Testis (tissue), 2 donors: ENCODE measurements at regions not wholly inside any gene's neighbourhood (a gene's known extent, or its start where the extent isn't known, plus 50 kb on each side); places are given as distances from the start of the nearest gene placed in this dataset.
"Not testable (repeated sequence)": the region's sequence is repeated elsewhere in the genome, so short reads cannot be mapped to it uniquely, and the experiment has no call there.

Experiments
- DNase-seq: peaks from one replicate; pipeline ENCODE4 v3.0.0-alpha.2; 2019
- H3K27ac ChIP-seq, 2 donors: fragments of 200-600 bp; sonication (generic); one replicate each; pipeline ENCODE4 v1.5.1; 2019
- H3K27me3 ChIP-seq: fragments of 200-600 bp; sonication (generic); one replicate; pipeline ENCODE4 v1.5.1; 2019
- H3K36me3 ChIP-seq: fragments of 200-600 bp; sonication (generic); one replicate; pipeline ENCODE4 v1.5.1; 2017; ENCODE audit warnings: low read depth; ENCODE audit errors: missing control alignments
- H3K4me1 ChIP-seq: fragments of 200-600 bp; sonication (generic); one replicate; pipeline ENCODE4 v1.5.1; 2019
- H3K4me3 ChIP-seq, 2 donors: fragments of 200-600 bp; sonication (generic); one replicate each; pipeline ENCODE4 v1.5.1; 2017 to 2019
- H3K9me3 ChIP-seq: fragments of 200-600 bp; sonication (generic); one replicate; pipeline ENCODE4 v1.5.1; 2017
- POLR2A ChIP-seq: fragments of 450-650 bp; IDR thresholded peaks from one replicate; pipeline ENCODE4 v1.6.1; 2017; ENCODE audit warnings: antibody characterized with exemption, mild to moderate bottlenecking, moderate library complexity
- WGBS, 2 donors: methylation state at CpG; one replicate each; pipeline ENCODE4 v1.1.5; 2018; 5-methylcytosine and 5-hydroxymethylcytosine counted together
- intact Hi-C: fragments of 100-400 bp; cut with DNase I; formaldehyde crosslinking; loops from one replicate; pipeline ENCODE4 v1.15.1; 2023; ENCODE audit warnings: low total_unique reads
- TF ChIP-seq, protein P1 (sequence below), 3 experiments: fragments of 450-650 bp in 2 of 3; fragments of 200-600 bp in 1 of 3; sonication (generic) in 1 of 3; IDR thresholded peaks; one replicate each; pipeline ENCODE4 v1.5.1; 2016 to 2019; ENCODE audit warnings: antibody characterized with exemption in 3 of 3, mild to moderate bottlenecking in 2 of 3, moderate library complexity in 1 of 3

- H3K36me3 ChIP-seq, result no peaks in the 10 kb centered on the region
- intact Hi-C loops, result no loop called here
- H3K4me1 ChIP-seq, result no peaks in the 10 kb centered on the region
- no peak for DNase-seq
- no peaks in the 10 kb centered on the region for H3K9me3 ChIP-seq
- H3K4me3 ChIP-seq, result no peak overlapping the region
- H3K27me3 ChIP-seq, result no peaks in the 10 kb centered on the region
- 88 to 92% methylated on average over 3 of the region's 3 CpGs for WGBS, 2 donors
- H3K27ac ChIP-seq, result no peak overlapping the region
- no peak for TF ChIP-seq POLR2A
- TF ChIP-seq, protein P1, sequence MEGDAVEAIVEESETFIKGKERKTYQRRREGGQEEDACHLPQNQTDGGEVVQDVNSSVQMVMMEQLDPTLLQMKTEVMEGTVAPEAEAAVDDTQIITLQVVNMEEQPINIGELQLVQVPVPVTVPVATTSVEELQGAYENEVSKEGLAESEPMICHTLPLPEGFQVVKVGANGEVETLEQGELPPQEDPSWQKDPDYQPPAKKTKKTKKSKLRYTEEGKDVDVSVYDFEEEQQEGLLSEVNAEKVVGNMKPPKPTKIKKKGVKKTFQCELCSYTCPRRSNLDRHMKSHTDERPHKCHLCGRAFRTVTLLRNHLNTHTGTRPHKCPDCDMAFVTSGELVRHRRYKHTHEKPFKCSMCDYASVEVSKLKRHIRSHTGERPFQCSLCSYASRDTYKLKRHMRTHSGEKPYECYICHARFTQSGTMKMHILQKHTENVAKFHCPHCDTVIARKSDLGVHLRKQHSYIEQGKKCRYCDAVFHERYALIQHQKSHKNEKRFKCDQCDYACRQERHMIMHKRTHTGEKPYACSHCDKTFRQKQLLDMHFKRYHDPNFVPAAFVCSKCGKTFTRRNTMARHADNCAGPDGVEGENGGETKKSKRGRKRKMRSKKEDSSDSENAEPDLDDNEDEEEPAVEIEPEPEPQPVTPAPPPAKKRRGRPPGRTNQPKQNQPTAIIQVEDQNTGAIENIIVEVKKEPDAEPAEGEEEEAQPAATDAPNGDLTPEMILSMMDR (IDR thresholded peaks at IDR 0.05), result no peak
Measured at GRCh38 chr2:234391625-234392024, 105.3 kb downstream of the ARL4C start.

DNA sequence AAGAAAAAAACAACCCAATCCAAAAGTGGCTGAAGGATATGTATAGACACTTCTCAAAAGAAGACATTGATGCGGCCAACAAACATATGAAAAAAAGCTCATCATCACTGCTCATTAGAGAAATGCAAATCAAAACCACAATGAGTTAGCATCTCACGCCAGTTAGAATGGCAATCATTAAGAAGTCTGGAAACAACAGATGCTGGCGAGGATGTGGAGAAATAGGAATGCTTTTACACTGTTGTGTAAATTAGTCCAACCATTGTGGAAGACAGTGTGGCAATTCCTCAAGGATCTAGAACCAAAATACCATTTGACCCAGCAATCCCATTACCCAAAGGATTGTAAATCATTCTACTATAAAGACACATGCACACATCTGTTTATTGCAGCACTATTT is 107.2 kb downstream of the ARL4C start:
- 86 to 96% methylated on average over 3 of the region's 3 CpGs for WGBS, 2 donors

GRCh38 chr2:234388591-234388990 is 108.3 kb downstream of the ARL4C start:
- no peak for DNase-seq
- intact Hi-C loops, result no loop called here

More for the DNA sequence above, 107.2 kb downstream of the ARL4C start:
- H3K4me1 ChIP-seq, H3K9me3 ChIP-seq, H3K36me3 ChIP-seq, intact Hi-C loops, DNase-seq, H3K27ac ChIP-seq, H3K4me3 ChIP-seq, H3K27me3 ChIP-seq: not testable (repeated sequence)

DNA sequence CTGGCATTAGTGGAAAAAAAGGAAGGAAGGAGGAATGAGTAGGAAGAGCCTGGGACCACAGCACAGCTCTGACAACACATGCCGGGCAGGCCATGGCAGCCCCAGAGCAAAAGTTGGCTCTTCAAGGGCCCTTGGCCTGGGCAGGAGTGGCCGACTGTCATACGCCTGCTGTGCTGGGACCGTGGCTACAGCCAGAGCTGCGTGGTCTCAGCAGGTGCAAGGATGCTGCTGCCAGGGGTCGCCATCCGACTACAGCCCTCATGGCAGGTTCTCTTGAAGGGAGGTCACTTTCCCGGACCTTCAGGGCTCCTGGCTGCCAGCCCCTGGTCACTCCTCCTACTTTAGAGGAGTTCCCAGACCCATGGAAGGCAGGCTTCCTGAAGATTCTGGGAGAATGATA is 109.9 kb downstream of the ARL4C start:
- WGBS, 2 donors, result 73 to 92% methylated on average over 5 to 8 of the region's 8 CpGs
- no peaks in the 10 kb centered on the region for H3K36me3 ChIP-seq
- H3K27ac ChIP-seq, result no peak overlapping the region
- H3K27me3 ChIP-seq, result no peaks in the 10 kb centered on the region
- intact Hi-C loops, result no loop called here
- no peaks in the 10 kb centered on the region for H3K4me1 ChIP-seq
- no peak overlapping the region for H3K4me3 ChIP-seq
- TF ChIP-seq POLR2A, result no peak
- TF ChIP-seq, protein P1 (IDR thresholded peaks at IDR 0.05), result no peak
- no peak for DNase-seq
- no peaks in the 10 kb centered on the region for H3K9me3 ChIP-seq

More at GRCh38 chr2:234388591-234388990, 108.3 kb downstream of the ARL4C start:
- TF ChIP-seq, protein P1 (IDR thresholded peaks at IDR 0.05), result no peak
- TF ChIP-seq POLR2A, result no peak
- WGBS, 2 donors, result 91 to 93% methylated on average over 5 of the region's 5 CpGs
- H3K27me3 ChIP-seq, result no peaks in the 10 kb centered on the region
- no peaks in the 10 kb centered on the region for H3K9me3 ChIP-seq
- H3K36me3 ChIP-seq, result no peaks in the 10 kb centered on the region
- H3K4me1 ChIP-seq, result no peaks in the 10 kb centered on the region
- H3K4me3 ChIP-seq, result no peak overlapping the region
- H3K27ac ChIP-seq, result no peak overlapping the region

GRCh38 chr2:234382131-234382530 is 114.8 kb downstream of the ARL4C start:
- TF ChIP-seq, protein P1 (IDR thresholded peaks at IDR 0.05), result no peak
- no peak for TF ChIP-seq POLR2A
- Histone ChIP-seq H3K4me3 (no peak overlapping the region), H3K4me1 (no peaks in the 10 kb centered on the region), H3K27ac (no peak overlapping the region), H3K27me3 (no peaks in the 10 kb centered on the region), H3K36me3 (no peaks in the 10 kb centered on the region), H3K9me3 (no peaks in the 10 kb centered on the region)
- DNase-seq, result no peak
- intact Hi-C loops, result no loop called here

- H3K36me3 ChIP-seq, H3K4me1 ChIP-seq, H3K4me3 ChIP-seq, DNase-seq, intact Hi-C loops, H3K27me3 ChIP-seq, H3K9me3 ChIP-seq, H3K27ac ChIP-seq: not testable (repeated sequence)
- WGBS, 2 donors, result 82 to 89% methylated on average over 2 of the region's 2 CpGs
Measured at GRCh38 chr2:234378958-234379357, 117.9 kb downstream of the ARL4C start.
